ENCODE measurements at regions not wholly inside any gene's neighbourhood (a gene's known extent, or its start where the extent isn't known, plus 50 kb on each side); places are given as distances from the start of the nearest gene placed in this dataset.
"Not testable (repeated sequence)": the region's sequence is repeated elsewhere in the genome, so short reads cannot be mapped to it uniquely, and the experiment has no call there.

- no peak for DNase-seq (ENCODE audit: low read depth)
Observed at GRCh38 chr18:10080372-10080771, 166.6 kb downstream of the VAPA start.

- peak; percentile 20 for DNase-seq (ENCODE audit: low read depth)
Observed at GRCh38 chr18:10081492-10081891, 167.7 kb downstream of the VAPA start.

- peak; percentile 74 for DNase-seq (ENCODE audit: low read depth)
Observed at GRCh38 chr18:10085416-10085815, 171.6 kb downstream of the VAPA start.

- no peak for DNase-seq (ENCODE audit: low read depth)
Observed at GRCh38 chr18:10085876-10086275, 172.1 kb downstream of the VAPA start.

GRCh38 chr18:10086458-10087210 lies 172.8 kb downstream of the VAPA start:
- DNase-seq (ENCODE audit: low read depth), result peak; percentile 61

GRCh38 chr18:10088734-10089133 lies 174.9 kb downstream of the VAPA start:
- DNase-seq (ENCODE audit: low read depth), result no peak

GRCh38 chr18:10089881-10090280 lies 176.1 kb downstream of the VAPA start:
- no peak for DNase-seq (ENCODE audit: low read depth)

GRCh38 chr18:10090668-10091067 lies 176.9 kb downstream of the VAPA start:
- DNase-seq (ENCODE audit: low read depth), result no peak

- DNase-seq (ENCODE audit: low read depth), result no peak
Observed at GRCh38 chr18:10093445-10093844, 179.6 kb downstream of the VAPA start.

- peak; percentile 69 for DNase-seq (ENCODE audit: low read depth)
Observed at GRCh38 chr18:10094154-10094553, 180.3 kb downstream of the VAPA start.

- no peak for DNase-seq (ENCODE audit: low read depth)
Observed at GRCh38 chr18:10094655-10095054, 180.8 kb downstream of the VAPA start.

- no peak for DNase-seq (ENCODE audit: low read depth)
Observed at GRCh38 chr18:10095356-10095755, 181.5 kb downstream of the VAPA start.

- DNase-seq (ENCODE audit: low read depth), result peak; percentile 18
Observed at GRCh38 chr18:10099539-10100140, 185.8 kb downstream of the VAPA start.

- DNase-seq (ENCODE audit: low read depth), result no peak
Observed at GRCh38 chr18:10100196-10100595, 186.4 kb downstream of the VAPA start.

GRCh38 chr18:10100941-10101701 lies 187.3 kb downstream of the VAPA start:
- peak; percentile 47 for DNase-seq (ENCODE audit: low read depth)

- DNase-seq (ENCODE audit: low read depth), result no peak
Observed at GRCh38 chr18:10101729-10102128, 187.9 kb downstream of the VAPA start.

GRCh38 chr18:10105118-10105517 lies 191.3 kb downstream of the VAPA start:
- not testable (repeated sequence) for DNase-seq (ENCODE audit: low read depth)

- DNase-seq (ENCODE audit: low read depth), result no peak
Observed at GRCh38 chr18:10111191-10111590, 197.4 kb downstream of the VAPA start.

GRCh38 chr18:10111944-10112343 lies 198.1 kb downstream of the VAPA start:
- no peak for DNase-seq (ENCODE audit: low read depth)

GRCh38 chr18:10113121-10114022 lies 199.6 kb downstream of the VAPA start:
- no peak for DNase-seq (ENCODE audit: low read depth)

GRCh38 chr18:10114717-10115463 lies 201.1 kb downstream of the VAPA start:
- no peak for DNase-seq (ENCODE audit: low read depth)
